ENCODE measurements at regions not wholly inside any gene's neighbourhood (a gene's known extent, or its start where the extent isn't known, plus 50 kb on each side); places are given as distances from the start of the nearest gene placed in this dataset.

GRCh38 chr2:67596871-67597270 lies 199.7 kb downstream of the ETAA1 start:
- Histone ChIP-seq H3K27ac (ENCODE audit: low read length) (no peak overlapping the region), H3K9ac (ENCODE audit: low read length) (no peak overlapping the region), H3K36me3 (ENCODE audit: insufficient read depth, low read length) (no peaks in the 10 kb centered on the region), H3K9me3 (ENCODE audit: low read length) (no peaks in the 10 kb centered on the region), H3K4me2 (ENCODE audit: low read length) (no peak overlapping the region), H3K27me3 (ENCODE audit: insufficient read depth, low read depth, low read length) (no peaks in the 10 kb centered on the region), H3K79me2 (replicated peaks; ENCODE audit: insufficient read depth, low read length) (no peaks in the 10 kb centered on the region), H3K9me2 (ENCODE audit: insufficient read depth, low read length) (no peaks in the 10 kb centered on the region), H2AFZ (ENCODE audit: low read depth, low read length) (no peak overlapping the region), H4K20me1 (ENCODE audit: insufficient read depth) (no peaks in the 10 kb centered on the region), H3F3A (ENCODE audit: insufficient read depth, low read length, poor library complexity, severe bottlenecking) (no peaks in the 10 kb centered on the region), H3K4me3 (ENCODE audit: low read length) (no peak overlapping the region)
- TF ChIP-seq RAD21 (conservative IDR thresholded peaks at IDR 0.05): no peak
- TF ChIP-seq POLR2AphosphoS5 (IDR thresholded peaks at IDR 0.05): no peak
- TF ChIP-seq MXI1 (conservative IDR thresholded peaks at IDR 0.05; ENCODE audit: poor library complexity, severe bottlenecking): no peak
- TF ChIP-seq EZH2 (IDR thresholded peaks at IDR 0.05; ENCODE audit: borderline replicate concordance, insufficient read depth, low read length, poor library complexity, severe bottlenecking): no peak
- no peak for TF ChIP-seq REST (IDR thresholded peaks at IDR 0.05; ENCODE audit: borderline replicate concordance)
- no peak for TF ChIP-seq EP300 (conservative IDR thresholded peaks at IDR 0.05; ENCODE audit: poor library complexity, severe bottlenecking)
- TF ChIP-seq CTCF (IDR thresholded peaks at IDR 0.05; ENCODE audit: poor library complexity, severe bottlenecking): no peak

GRCh38 chr2:67599561-67599960 lies 202.4 kb downstream of the ETAA1 start:
- H3K4me2 ChIP-seq (ENCODE audit: low read length): no peak overlapping the region
- no peak for TF ChIP-seq SMC3 (conservative IDR thresholded peaks at IDR 0.05; ENCODE audit: poor library complexity)
- no peak for TF ChIP-seq CTCF (IDR thresholded peaks at IDR 0.05; ENCODE audit: poor library complexity, severe bottlenecking)
- TF ChIP-seq REST (IDR thresholded peaks at IDR 0.05; ENCODE audit: borderline replicate concordance): no peak
- TF ChIP-seq RAD21 (conservative IDR thresholded peaks at IDR 0.05): no peak
- TF ChIP-seq TAF1 (IDR thresholded peaks at IDR 0.05; ENCODE audit: low read depth): no peak
- TF ChIP-seq POLR2AphosphoS5 (IDR thresholded peaks at IDR 0.05): no peak
- TF ChIP-seq EZH2 (IDR thresholded peaks at IDR 0.05; ENCODE audit: borderline replicate concordance, insufficient read depth, low read length, poor library complexity, severe bottlenecking): no peak
- TF ChIP-seq EP300 (conservative IDR thresholded peaks at IDR 0.05; ENCODE audit: poor library complexity, severe bottlenecking): no peak
- H3K79me2 ChIP-seq (replicated peaks; ENCODE audit: insufficient read depth, low read length): no peaks in the 10 kb centered on the region
- no peaks in the 10 kb centered on the region for H4K20me1 ChIP-seq (ENCODE audit: insufficient read depth)
- H3F3A ChIP-seq (ENCODE audit: insufficient read depth, low read length, poor library complexity, severe bottlenecking): no peaks in the 10 kb centered on the region
- H3K9me3 ChIP-seq (ENCODE audit: low read length): no peaks in the 10 kb centered on the region
- H3K27ac ChIP-seq (ENCODE audit: low read length): no peak overlapping the region
- H3K9me2 ChIP-seq (ENCODE audit: insufficient read depth, low read length): no peaks in the 10 kb centered on the region
- H3K36me3 ChIP-seq (ENCODE audit: insufficient read depth, low read length): no peaks in the 10 kb centered on the region
- no peak overlapping the region for H3K4me3 ChIP-seq (ENCODE audit: low read length)
- H3K27me3 ChIP-seq (ENCODE audit: insufficient read depth, low read depth, low read length): no peaks in the 10 kb centered on the region
- H2AFZ ChIP-seq (ENCODE audit: low read depth, low read length): no peak overlapping the region
- no peak overlapping the region for H3K9ac ChIP-seq (ENCODE audit: low read length)

All from neural cell (in vitro differentiated cells).